IMR-90 (cell line): ENCODE measurements at regions not wholly inside any gene's neighbourhood (a gene's known extent, or its start where the extent isn't known, plus 50 kb on each side); places are given as distances from the start of the nearest gene placed in this dataset.

Source experiments
- ATAC-seq: fragments of 200-7000 bp; cut with Tn5 transposase; 2 replicates; pipeline ENCODE4 v1.9.1; 2020; ENCODE audit warnings: low read depth, mild to moderate bottlenecking, moderate library complexity
- BruUV-seq: library from RNA; stranded (reverse); fragments of 400-500 nt; replicated peaks from 2 replicates; lab custom pipeline; 2021; lab: Mats Ljungman, UMichigan
- CTCF ChIA-PET: fragments of 300-600 bp; formaldehyde crosslinking; extraction: SDS; loops from one replicate; lab custom pipeline; 2021; ENCODE audit warnings: antibody characterized with exemption; lab: Yijun Ruan, JAX
- POLR2A ChIA-PET: fragments of 300-600 bp; sonication (Branson Sonifier 250); formaldehyde crosslinking; loops from one replicate; lab custom pipeline; 2022; ENCODE audit warnings: antibody characterized with exemption; ENCODE audit not compliant: unreplicated experiment; lab: Charles Lee
- DNase-seq: peaks from one replicate; pipeline ENCODE4 v3.0.0; 2013
- H2AFZ ChIP-seq: replicated peaks from 2 replicates; pipeline ENCODE3; 2013; ENCODE audit warnings: low read length, mild to moderate bottlenecking; ENCODE audit not compliant: poor library complexity
- H2AK5ac ChIP-seq: 2 replicates; pipeline ENCODE4 v1.6.1; 2013; ENCODE audit warnings: low read depth, low read length, inconsistent platforms
- H2AK9ac ChIP-seq: replicated peaks from 2 replicates; pipeline ENCODE3; 2013; ENCODE audit warnings: mild to moderate bottlenecking, low read depth, low read length, moderate library complexity; ENCODE audit not compliant: poor library complexity
- H2BK120ac ChIP-seq: 2 replicates; pipeline ENCODE4 v1.6.1; 2013; ENCODE audit warnings: low read depth, low read length, inconsistent platforms
- H2BK15ac ChIP-seq: 3 replicates; pipeline ENCODE4 v1.6.1; 2013; ENCODE audit warnings: low read depth, low read length, inconsistent platforms
- H2BK20ac ChIP-seq: 2 replicates; pipeline ENCODE4 v1.6.1; 2013; ENCODE audit warnings: low read depth, mild to moderate bottlenecking, inconsistent platforms, low read length, moderate library complexity
- H2BK5ac ChIP-seq: 2 replicates; pipeline ENCODE4 v1.6.1; 2013; ENCODE audit warnings: mild to moderate bottlenecking, low read depth, low read length, inconsistent platforms; ENCODE audit not compliant: poor library complexity, severe bottlenecking
- H3K14ac ChIP-seq: replicated peaks from 2 replicates; pipeline ENCODE4 v1.6.1; 2013; ENCODE audit warnings: low read depth, low read length, inconsistent platforms
- H3K18ac ChIP-seq: 2 replicates; pipeline ENCODE4 v1.6.1; 2013; ENCODE audit warnings: low read depth, low read length, control low read depth
- H3K23ac ChIP-seq: 2 replicates; pipeline ENCODE4 v1.6.1; 2013; ENCODE audit warnings: low read depth, low read length, inconsistent platforms
- H3K27ac ChIP-seq: 2 replicates; pipeline ENCODE4 v1.5.1; 2013; ENCODE audit warnings: mild to moderate bottlenecking, control low read depth, low read length; ENCODE audit not compliant: insufficient read depth
- H3K27me3 ChIP-seq: 2 replicates; pipeline ENCODE4 v1.6.1; 2013; ENCODE audit warnings: low read length; ENCODE audit not compliant: control insufficient read depth, insufficient read depth
- H3K36me3 ChIP-seq: 2 replicates; pipeline ENCODE4 v1.6.1; 2013; ENCODE audit warnings: low read length, mixed read lengths; ENCODE audit not compliant: control insufficient read depth, insufficient read depth
- H3K4ac ChIP-seq: 2 replicates; pipeline ENCODE4 v1.6.1; 2013; ENCODE audit warnings: low read depth, low read length, inconsistent platforms
- H3K4me1 ChIP-seq: 2 replicates; pipeline ENCODE4 v1.6.1; 2013; ENCODE audit warnings: low read length, mixed read lengths; ENCODE audit not compliant: control insufficient read depth, insufficient read depth
- H3K4me2 ChIP-seq: 2 replicates; pipeline ENCODE4 v1.6.1; 2013; ENCODE audit warnings: low read depth, mild to moderate bottlenecking, control low read depth, low read length, moderate library complexity
- H3K4me3 ChIP-seq: 2 replicates; pipeline ENCODE4 v1.5.1; 2013; ENCODE audit warnings: low read depth, mild to moderate bottlenecking, control low read depth, low read length, moderate library complexity; ENCODE audit not compliant: insufficient read depth
- H3K56ac ChIP-seq: 2 replicates; pipeline ENCODE4 v1.6.1; 2013; ENCODE audit warnings: low read length, inconsistent platforms; ENCODE audit not compliant: insufficient read depth; ENCODE audit errors: extremely low read depth
- H3K79me1 ChIP-seq, 2 experiments: 2 replicates each; pipeline ENCODE4 v1.6.1; 2013; ENCODE audit warnings: low read length in 2 of 2, inconsistent platforms in 1 of 2, low read depth in 1 of 2
- H3K9ac ChIP-seq: 2 replicates; pipeline ENCODE4 v1.6.1; 2013; ENCODE audit warnings: low read depth, low read length, control low read depth
- H3K9me1 ChIP-seq: 2 replicates; pipeline ENCODE4 v1.6.1; 2013; ENCODE audit warnings: low read length, inconsistent platforms; ENCODE audit not compliant: insufficient read depth
- H3K9me3 ChIP-seq: 2 replicates; pipeline ENCODE4 v1.6.1; 2013; ENCODE audit warnings: low read length; ENCODE audit not compliant: control insufficient read depth, insufficient read depth
- H4K20me1 ChIP-seq: 2 replicates; pipeline ENCODE4 v1.6.1; 2013; ENCODE audit warnings: low read length, inconsistent platforms; ENCODE audit not compliant: insufficient read depth
- H4K5ac ChIP-seq: 2 replicates; pipeline ENCODE4 v1.6.1; 2013; ENCODE audit warnings: mild to moderate bottlenecking, low read depth, low read length, control low read depth
- H4K8ac ChIP-seq, 2 experiments: 2 replicates each; pipeline ENCODE4 v1.6.1; 2013; ENCODE audit warnings: low read depth in 2 of 2, low read length in 2 of 2, control low read depth in 1 of 2, inconsistent platforms in 1 of 2
- H4K91ac ChIP-seq: 2 replicates; pipeline ENCODE4 v1.6.1; 2013; ENCODE audit warnings: low read depth, low read length, inconsistent platforms; ENCODE audit not compliant: insufficient read depth
- CEBPB ChIP-seq: IDR thresholded peaks from 2 replicates; pipeline ENCODE4 v1.6.1; 2012; ENCODE audit warnings: low read depth, low read length, improper control_type of control experiment
- CHD1 ChIP-seq: IDR thresholded peaks from 2 replicates; pipeline ENCODE4 v1.6.1; 2012; ENCODE audit warnings: low read depth, low read length, improper control_type of control experiment
- CTCF ChIP-seq: conservative IDR thresholded peaks from 2 replicates; pipeline ENCODE4 v1.5.1; 2012; ENCODE audit warnings: mild to moderate bottlenecking, low read depth, low read length, improper control_type of control experiment
- FOS ChIP-seq: fragments of 150-350 bp; IDR thresholded peaks from 2 replicates; pipeline ENCODE4 v1.6.1; 2016; ENCODE audit warnings: low read depth, low read length
- NFE2L2 ChIP-seq: fragments of 150-350 bp; IDR thresholded peaks from 2 replicates; pipeline ENCODE4 v1.6.1; 2016; ENCODE audit warnings: low read depth, mild to moderate bottlenecking, low read length
- POLR2A ChIP-seq: IDR thresholded peaks from 2 replicates; pipeline ENCODE4 v1.6.1; 2012; ENCODE audit warnings: mild to moderate bottlenecking, low read depth, low read length
- RAD21 ChIP-seq: IDR thresholded peaks from 2 replicates; pipeline ENCODE4 v1.6.1; 2012; ENCODE audit warnings: low read length, improper control_type of control experiment
- RCOR1 ChIP-seq: IDR thresholded peaks from 2 replicates; pipeline ENCODE4 v1.6.1; 2012; ENCODE audit warnings: mild to moderate bottlenecking, low read length, improper control_type of control experiment; ENCODE audit not compliant: insufficient replicate concordance
- RFX5 ChIP-seq: IDR thresholded peaks from 2 replicates; pipeline ENCODE4 v1.8.0; 2012; ENCODE audit warnings: low read depth, mild to moderate bottlenecking, low read length, moderate library complexity
- USF2 ChIP-seq: fragments of 150-350 bp; IDR thresholded peaks from 2 replicates; pipeline ENCODE4 v1.6.1; 2017; ENCODE audit warnings: mild to moderate bottlenecking, antibody characterized with exemption, low read length, low read depth
- WGBS, 2 experiments: methylation state at CpG; one replicate each; pipeline versions ENCODE4 v1.1.5 to v1.1.7; 2013; ENCODE audit warnings: missing lambda C conversion rate in 2 of 2; ENCODE audit not compliant: insufficient read length in 1 of 2; ENCODE audit errors: extremely low coverage in 2 of 2; 5-methylcytosine and 5-hydroxymethylcytosine counted together
- dilution Hi-C: fragments of 300-500 bp; cut with HindIII; formaldehyde crosslinking; loops from one replicate; pipeline ENCODE4 v1.14.3; 2018; ENCODE audit warnings: low sequenced_read_pairs; ENCODE audit not compliant: unreplicated experiment
- in situ Hi-C: fragments of 300-500 bp; cut with MboI; formaldehyde crosslinking; loops from 3 replicates; pipeline ENCODE4 v1.14.3; 2019; ENCODE audit warnings: low sequenced_read_pairs, inconsistent platforms, mixed read lengths
- intact Hi-C: fragments of 100-400 bp; cut with micrococcal nuclease; formaldehyde crosslinking; loops from 2 replicates; pipeline ENCODE4 v1.10.0; 2022

- Histone ChIP-seq H3K23ac (no peak overlapping the region), H3K56ac (no peak overlapping the region), H2BK20ac (no peak overlapping the region), H4K91ac (no peak overlapping the region), H4K8ac (no peak overlapping the region), H2BK120ac (no peak overlapping the region), H3K14ac (no peak overlapping the region), H3K4me1 (no peaks in the 10 kb centered on the region), H3K36me3 (no peaks in the 10 kb centered on the region), H2AK5ac (no peak overlapping the region), H3K27ac (no peak overlapping the region), H3K9me1 (no peaks in the 10 kb centered on the region), H3K27me3 (no peaks in the 10 kb centered on the region), H3K9ac (no peak overlapping the region), H4K5ac (no peak overlapping the region), H4K20me1 (no peaks in the 10 kb centered on the region), H3K4me3 (no peak overlapping the region), H2BK15ac (no peak overlapping the region), H3K18ac (no peak overlapping the region), H3K79me1 (no peaks in the 10 kb centered on the region), H3K4ac (no peak overlapping the region), H3K4me2 (no peak overlapping the region), H2BK5ac (no peak overlapping the region), H3K9me3 (no peaks in the 10 kb centered on the region), H2AK9ac (no peak overlapping the region), H2AFZ (no peak overlapping the region)
- ChIA-PET POLR2A (no interaction called here), CTCF (interaction anchor here (0.7 kb wide), 1 partner anchor 651 kb away, joined by 3 read pairs; no protein-coding TSS in a partner anchor)
- WGBS, 2 experiments: no CpG with 5 or more reads among the region's 7 CpGs
- DNase-seq (no peak), ATAC-seq (no peak)
- in situ Hi-C loops: no loop called here
- dilution Hi-C loops: no loop called here
- no TSS peak for BruUV-seq
- intact Hi-C loops: no loop called here
- TF ChIP-seq CEBPB (no peak), USF2 (no peak), CTCF (no peak), RFX5 (no peak), RAD21 (no peak), FOS (no peak), RCOR1 (no peak), NFE2L2 (no peak), CHD1 (no peak), POLR2A (no peak)
Measured at GRCh38 chr2:81940266-81940955, 1635.9 kb upstream of the LRRTM1 start.
